Femur (tissue), 1 donor: ENCODE measurements at regions not wholly inside any gene's neighbourhood (a gene's known extent, or its start where the extent isn't known, plus 50 kb on each side); places are given as distances from the start of the nearest gene placed in this dataset.
"Not testable (repeated sequence)": the region's sequence is repeated elsewhere in the genome, so short reads cannot be mapped to it uniquely, and the experiment has no call there.

Experiments
- DNase-seq: peaks from one replicate; pipeline ENCODE4 v3.0.0-alpha.2; 2017

DNA sequence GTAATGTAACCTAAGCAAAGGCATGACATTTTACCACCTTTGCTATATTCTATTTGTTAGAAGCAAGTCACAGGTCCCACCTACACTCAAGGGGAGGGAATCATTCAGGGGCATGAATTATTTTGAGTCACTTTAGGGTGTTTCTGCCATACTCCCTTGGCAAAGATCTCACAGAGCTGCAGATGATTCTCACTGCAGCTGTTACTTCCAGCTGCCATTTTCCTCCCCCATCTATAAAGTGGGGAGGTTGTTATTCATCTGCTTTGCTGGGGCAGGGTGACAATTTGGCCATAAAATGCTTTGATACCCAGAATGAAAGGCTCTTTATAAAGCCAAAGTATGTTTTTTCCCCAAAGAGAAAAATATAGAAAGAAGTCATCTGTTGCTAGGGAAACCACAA is 136.5 kb upstream of the SMIM31 start:
- no peak for DNase-seq

DNA sequence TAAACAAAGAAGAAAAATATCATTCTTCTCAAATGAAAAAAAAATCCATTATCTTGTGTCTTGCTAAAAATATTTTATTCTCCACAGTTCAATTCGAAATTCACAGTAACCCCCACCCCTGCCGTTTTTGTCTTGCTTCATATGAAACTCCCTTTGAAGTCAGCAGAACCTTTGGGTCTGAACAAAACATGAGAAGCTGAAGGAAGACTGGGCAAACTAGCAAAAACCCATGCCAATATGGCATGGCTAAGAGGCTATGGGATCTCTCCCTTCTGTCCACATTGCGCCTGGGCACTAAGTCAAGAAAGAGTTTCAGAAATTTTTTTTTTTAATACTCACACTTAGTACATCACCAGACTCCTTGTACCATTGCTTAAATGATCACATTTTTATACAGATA is 136.0 kb upstream of the SMIM31 start:
- no peak for DNase-seq

DNA sequence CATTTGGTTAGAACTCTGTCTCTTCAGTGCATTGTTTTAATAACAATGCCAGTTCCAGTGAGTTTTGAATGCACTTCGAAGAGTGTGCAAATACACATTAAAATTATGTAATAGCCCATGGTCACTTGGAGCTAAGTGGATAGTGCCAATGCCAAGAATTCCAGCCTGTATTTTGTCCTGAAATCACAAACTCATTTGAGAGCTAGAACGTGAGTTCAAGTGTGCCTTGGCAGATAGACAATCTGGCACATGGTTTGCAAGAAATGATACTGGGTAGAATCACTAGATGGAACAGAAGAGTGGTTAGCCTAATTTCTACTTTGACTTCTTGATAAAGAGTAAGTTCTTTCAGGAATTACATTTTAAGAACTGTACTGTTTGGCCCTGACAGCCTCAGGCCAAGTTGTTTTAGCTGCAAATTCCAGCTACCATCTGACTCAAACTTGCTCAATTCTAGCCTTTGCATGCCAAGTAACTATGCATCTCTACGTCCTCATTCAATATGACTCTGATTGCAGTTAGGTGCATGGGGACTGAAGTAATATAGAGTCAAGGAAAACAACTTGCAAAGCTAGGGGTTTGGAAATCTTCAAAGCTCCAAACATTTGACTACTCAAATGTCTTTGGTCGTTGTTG is 131.9 kb upstream of the SMIM31 start:
- DNase-seq = no peak

DNA sequence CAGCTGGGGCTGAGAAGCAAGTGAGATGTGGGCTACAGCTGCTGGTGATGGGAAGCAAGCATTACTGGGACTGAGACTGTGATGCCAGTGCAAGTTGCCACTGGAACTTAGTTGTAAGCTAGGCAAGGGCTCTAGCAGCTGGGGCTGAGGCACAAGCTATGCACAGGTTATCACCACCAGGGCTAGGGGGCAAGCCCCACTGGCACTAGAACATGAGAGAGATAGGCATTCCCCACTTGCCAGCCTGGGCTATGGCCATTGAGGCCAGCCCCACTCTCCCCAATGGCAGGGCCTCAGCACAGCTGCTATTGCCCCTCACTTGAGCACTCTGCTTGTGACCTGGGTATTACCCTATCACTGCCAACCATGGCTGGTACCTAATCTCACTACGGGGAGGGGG is 130.8 kb upstream of the SMIM31 start:
- DNase-seq = no peak

DNA sequence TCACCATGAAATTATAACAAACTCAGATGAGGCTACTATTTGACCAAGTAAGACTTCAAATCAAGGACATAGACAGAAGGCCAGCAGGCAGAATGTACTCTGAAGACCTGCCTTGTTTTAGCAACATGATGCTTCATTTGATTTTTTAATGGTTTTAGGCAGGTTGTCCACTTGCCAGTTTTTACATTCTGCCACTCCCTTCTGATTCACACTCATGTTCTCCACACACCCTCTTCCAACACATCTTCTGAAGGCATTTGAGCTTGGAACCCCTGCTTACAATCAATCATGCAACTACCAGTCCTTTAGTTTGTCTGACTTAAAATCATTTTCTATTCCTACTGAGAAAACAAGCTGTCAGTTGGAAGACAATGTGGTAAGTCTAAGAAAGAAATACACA is 114.9 kb upstream of the SMIM31 start:
- no peak for DNase-seq

DNA sequence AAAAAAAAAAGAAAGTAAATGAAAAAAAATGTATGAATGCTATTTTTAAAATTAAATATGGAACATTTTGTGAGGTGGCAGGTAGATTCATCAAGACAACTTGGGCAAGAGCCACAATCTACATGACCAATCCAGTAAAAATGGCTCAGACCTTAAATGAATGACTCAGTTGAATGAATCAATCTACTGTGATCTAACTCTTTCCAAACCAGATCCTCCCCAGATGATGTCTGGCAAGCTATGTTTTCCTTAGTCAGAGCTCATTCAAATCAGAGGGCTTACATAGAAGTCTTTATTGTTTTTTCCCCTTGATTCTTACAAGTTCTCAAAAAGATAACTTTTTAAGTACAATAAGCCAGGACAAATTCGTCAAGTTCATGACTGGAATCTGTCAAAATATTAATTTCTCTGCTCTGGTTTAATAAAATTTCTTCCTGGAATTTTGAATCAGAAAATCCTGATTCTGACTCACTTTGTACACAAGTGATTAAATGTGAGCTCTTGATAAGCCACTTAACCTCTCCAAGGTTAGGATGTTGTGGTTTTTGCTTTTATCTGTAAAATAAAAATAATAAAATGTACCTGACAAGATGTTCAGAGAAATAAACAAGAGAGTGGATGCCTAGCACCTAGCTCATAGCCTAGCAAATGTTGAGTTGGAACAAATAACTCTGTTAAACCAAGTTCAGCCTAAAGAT is 105.6 kb upstream of the SMIM31 start:
- DNase-seq = no peak

DNA sequence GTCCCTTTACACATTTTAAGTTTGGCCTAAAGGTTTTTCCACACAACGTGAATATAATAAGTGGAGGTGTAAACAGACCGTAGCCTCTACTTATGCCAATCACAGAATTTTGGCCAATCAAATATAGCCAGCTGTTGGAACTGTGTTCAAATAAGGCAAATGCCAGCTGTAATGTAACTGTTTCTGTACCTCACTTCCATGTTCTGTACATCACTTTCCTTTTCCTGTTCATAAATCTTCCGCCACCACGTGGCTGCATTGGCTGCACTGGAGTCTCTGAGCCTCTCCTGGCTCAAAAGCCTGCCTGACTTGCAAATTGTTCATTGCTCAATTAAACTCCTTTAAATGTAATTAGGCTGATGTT is 105.1 kb upstream of the SMIM31 start:
- DNase-seq = no peak

DNA sequence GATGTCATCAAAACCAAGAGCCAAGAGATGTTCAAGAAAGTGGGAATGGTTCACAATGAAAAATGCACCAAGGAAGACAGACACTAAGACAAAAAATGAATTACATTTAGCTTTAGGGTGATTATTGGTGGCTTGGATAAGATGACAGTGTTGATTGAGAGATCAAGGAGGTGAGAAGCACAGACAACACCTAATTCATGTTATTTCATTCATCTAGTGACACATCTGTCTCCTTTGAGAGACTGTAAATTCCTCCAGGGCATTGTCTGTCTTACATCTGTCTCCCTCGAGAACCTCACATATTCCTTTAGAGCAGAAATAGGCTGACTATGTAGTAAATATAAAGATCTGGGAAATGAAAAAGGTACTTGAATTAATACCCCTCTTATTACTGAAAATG is 94.2 kb upstream of the SMIM31 start:
- no peak for DNase-seq

DNA sequence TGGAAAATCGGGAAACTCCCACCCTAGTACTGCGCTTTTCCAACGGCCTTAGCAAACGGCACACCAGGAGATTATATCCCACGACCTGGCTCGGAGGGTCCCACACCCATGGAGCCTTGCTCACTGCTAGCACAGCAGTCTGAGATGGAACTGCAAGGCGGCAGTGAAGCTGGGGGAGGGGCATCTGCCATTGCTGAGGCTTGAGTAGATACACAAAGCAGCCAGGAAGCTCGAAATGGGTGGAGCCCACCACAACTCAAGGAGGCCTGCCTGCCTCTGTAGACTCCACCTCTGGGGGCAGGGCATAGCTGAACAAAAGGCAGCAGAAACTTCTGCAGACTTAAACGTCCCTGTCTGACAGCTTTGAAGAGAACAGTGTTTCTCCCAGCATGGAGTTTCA is 77.8 kb upstream of the SMIM31 start:
- not testable (repeated sequence) for DNase-seq

DNA sequence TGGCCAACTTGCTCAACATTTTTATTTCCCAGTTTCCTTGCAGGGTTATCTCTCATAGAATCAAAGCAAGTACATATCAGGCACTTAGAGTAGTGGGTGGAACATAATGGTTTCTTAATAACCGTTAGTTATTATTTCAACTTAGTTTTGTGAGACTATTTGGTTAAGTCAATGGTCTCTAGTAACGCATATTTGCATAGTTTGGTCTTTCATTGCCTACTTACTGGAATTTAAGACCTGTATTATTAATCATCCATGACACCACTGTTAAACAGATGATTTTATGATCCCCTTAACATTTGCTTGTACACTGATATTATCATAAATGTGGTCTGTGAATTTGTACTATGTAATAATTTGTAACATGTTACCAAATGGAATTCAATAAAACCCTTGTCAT is 70.9 kb upstream of the SMIM31 start:
- DNase-seq = no peak

DNA sequence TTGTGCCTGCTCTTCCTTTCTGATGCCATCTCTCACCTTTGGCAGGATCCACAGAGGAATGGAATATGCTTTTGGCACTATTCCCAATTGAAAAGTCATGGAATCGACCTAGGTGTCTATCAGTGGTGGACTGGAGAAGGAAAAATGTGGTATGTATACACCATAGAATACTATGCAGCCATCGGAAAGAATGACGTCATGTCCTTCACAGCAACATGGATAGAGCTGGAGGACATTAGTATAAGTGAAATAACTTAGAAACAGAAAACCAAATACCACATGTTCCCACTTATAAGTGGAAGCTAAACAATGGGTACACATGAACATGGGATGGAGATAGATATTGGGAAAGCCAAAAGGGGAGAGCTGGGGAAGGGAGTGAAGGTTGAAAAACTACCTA is 58.3 kb upstream of the SMIM31 start:
- DNase-seq = no peak

DNA sequence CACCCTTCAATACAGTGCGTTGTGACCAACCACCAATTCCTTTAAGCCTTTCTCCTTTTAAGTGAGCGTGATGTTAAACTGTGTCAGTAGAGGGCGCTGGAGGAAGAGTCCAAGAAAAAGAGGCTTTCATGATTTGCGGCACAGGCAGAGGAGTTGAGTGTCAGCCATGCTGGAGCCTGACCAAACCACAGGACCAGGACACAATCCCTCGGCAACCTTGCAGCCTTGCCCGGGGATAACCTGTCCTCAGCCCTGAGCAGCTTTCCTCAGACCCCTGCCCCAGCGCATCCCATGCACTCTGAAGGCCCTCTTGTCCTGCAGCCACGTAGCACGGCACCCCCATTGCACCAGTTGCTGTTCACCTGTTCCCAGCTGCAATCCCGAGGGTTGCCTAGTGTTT is 53.5 kb upstream of the SMIM31 start:
- no peak for DNase-seq

DNA sequence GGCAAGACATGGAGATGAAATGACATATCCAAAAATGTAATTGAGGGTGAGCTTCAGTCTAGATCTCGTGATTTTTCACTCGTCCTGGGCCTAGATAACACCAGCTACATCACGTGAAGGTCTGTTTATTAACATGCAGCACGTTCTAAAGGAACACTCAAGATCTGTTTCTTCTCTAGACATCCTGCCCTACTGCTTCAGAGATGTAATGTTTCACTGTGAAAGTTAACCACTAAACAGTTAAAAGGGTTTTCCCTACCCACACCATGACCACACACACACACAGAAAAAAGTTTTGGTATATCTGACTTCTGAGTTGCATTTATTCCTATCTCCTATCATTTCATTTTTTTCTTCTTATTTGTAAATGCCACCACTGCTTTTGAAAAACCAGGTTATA is 52.3 kb upstream of the SMIM31 start:
- no peak for DNase-seq
